Esophagus squamous epithelium (tissue), 4 donors: ENCODE measurements at regions not wholly inside any gene's neighbourhood (a gene's known extent, or its start where the extent isn't known, plus 50 kb on each side); places are given as distances from the start of the nearest gene placed in this dataset.

Experiments
- POLR2A ChIP-seq, 4 donors: fragments of 450-650 bp; IDR thresholded peaks; one replicate each; pipeline ENCODE4 v1.6.1; 2017; ENCODE audit warnings: antibody characterized with exemption in 4 of 4, mild to moderate bottlenecking in 4 of 4, moderate library complexity in 3 of 4
- TF ChIP-seq, protein P1 (sequence below), 6 experiments: fragments of 450-650 bp in 4 of 6; fragments of 200-600 bp in 2 of 6; sonication (generic) in 2 of 6; IDR thresholded peaks; one replicate each; pipeline ENCODE4 v1.5.1; 2016 to 2019; ENCODE audit warnings: antibody characterized with exemption in 6 of 6, mild to moderate bottlenecking in 4 of 6, moderate library complexity in 4 of 6

DNA sequence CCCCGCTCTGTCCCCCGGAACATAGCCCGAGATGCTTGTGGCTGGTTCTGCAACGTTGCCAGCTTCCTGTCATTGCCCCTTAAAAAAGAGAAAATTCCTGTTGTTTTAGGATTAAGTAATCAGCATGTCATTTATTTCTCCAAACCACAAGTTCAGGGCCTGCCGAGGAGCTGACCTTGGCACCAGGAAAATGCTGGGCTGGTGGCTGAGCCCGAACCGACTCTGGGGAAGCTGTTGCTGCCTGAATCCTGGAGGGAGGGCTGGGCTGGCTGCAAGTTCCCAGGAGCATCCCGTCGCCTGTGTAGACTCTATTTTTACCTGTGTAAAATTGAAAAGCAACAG, 130.9 kb upstream of the FOXF1 start:
- TF ChIP-seq, protein P1, sequence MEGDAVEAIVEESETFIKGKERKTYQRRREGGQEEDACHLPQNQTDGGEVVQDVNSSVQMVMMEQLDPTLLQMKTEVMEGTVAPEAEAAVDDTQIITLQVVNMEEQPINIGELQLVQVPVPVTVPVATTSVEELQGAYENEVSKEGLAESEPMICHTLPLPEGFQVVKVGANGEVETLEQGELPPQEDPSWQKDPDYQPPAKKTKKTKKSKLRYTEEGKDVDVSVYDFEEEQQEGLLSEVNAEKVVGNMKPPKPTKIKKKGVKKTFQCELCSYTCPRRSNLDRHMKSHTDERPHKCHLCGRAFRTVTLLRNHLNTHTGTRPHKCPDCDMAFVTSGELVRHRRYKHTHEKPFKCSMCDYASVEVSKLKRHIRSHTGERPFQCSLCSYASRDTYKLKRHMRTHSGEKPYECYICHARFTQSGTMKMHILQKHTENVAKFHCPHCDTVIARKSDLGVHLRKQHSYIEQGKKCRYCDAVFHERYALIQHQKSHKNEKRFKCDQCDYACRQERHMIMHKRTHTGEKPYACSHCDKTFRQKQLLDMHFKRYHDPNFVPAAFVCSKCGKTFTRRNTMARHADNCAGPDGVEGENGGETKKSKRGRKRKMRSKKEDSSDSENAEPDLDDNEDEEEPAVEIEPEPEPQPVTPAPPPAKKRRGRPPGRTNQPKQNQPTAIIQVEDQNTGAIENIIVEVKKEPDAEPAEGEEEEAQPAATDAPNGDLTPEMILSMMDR (IDR thresholded peaks at IDR 0.05): no peak
- TF ChIP-seq POLR2A (IDR thresholded peaks at IDR 0.05): no peak
